ENCODE measurements at regions not wholly inside any gene's neighbourhood (a gene's known extent, or its start where the extent isn't known, plus 50 kb on each side); places are given as distances from the start of the nearest gene placed in this dataset.

GRCh38 chr9:126215486-126215885 lies 111.1 kb upstream of the MVB12B start:
- Histone ChIP-seq H3K36me3 (ENCODE audit: insufficient read depth, low read length) (no peaks in the 10 kb centered on the region), H3K27me3 (ENCODE audit: insufficient read depth, low read depth, low read length) (no peaks in the 10 kb centered on the region), H3K9ac (ENCODE audit: low read length) (no peak overlapping the region), H3F3A (ENCODE audit: insufficient read depth, low read length, poor library complexity, severe bottlenecking) (no peaks in the 10 kb centered on the region), H3K27ac (ENCODE audit: low read length) (no peak overlapping the region), H3K4me3 (ENCODE audit: low read length) (no peak overlapping the region), H4K20me1 (ENCODE audit: insufficient read depth) (no peaks in the 10 kb centered on the region), H3K4me2 (ENCODE audit: low read length) (no peak overlapping the region), H3K79me2 (replicated peaks; ENCODE audit: insufficient read depth, low read length) (no peaks in the 10 kb centered on the region), H3K9me3 (ENCODE audit: low read length) (peaks cover 7% of the 10 kb centered on the region), H2AFZ (ENCODE audit: low read depth, low read length) (no peak overlapping the region), H3K9me2 (ENCODE audit: insufficient read depth, low read length) (no peaks in the 10 kb centered on the region)
- TF ChIP-seq CTCF (IDR thresholded peaks at IDR 0.05; ENCODE audit: poor library complexity, severe bottlenecking) (no peak), RAD21 (conservative IDR thresholded peaks at IDR 0.05) (no peak), EZH2 (IDR thresholded peaks at IDR 0.05; ENCODE audit: borderline replicate concordance, insufficient read depth, low read length, poor library complexity, severe bottlenecking) (no peak), SMC3 (conservative IDR thresholded peaks at IDR 0.05; ENCODE audit: poor library complexity) (no peak), POLR2AphosphoS5 (IDR thresholded peaks at IDR 0.05) (no peak), REST (IDR thresholded peaks at IDR 0.05; ENCODE audit: borderline replicate concordance) (no peak), TAF1 (IDR thresholded peaks at IDR 0.05; ENCODE audit: low read depth) (no peak), EP300 (conservative IDR thresholded peaks at IDR 0.05; ENCODE audit: poor library complexity, severe bottlenecking) (no peak), MXI1 (conservative IDR thresholded peaks at IDR 0.05; ENCODE audit: poor library complexity, severe bottlenecking) (no peak)

GRCh38 chr9:126216826-126217225 lies 109.8 kb upstream of the MVB12B start:
- Histone ChIP-seq H3K27me3 (ENCODE audit: insufficient read depth, low read depth, low read length) (no peaks in the 10 kb centered on the region), H3K9me2 (ENCODE audit: insufficient read depth, low read length) (no peaks in the 10 kb centered on the region), H2AFZ (ENCODE audit: low read depth, low read length) (no peak overlapping the region)

More at GRCh38 chr9:126216826-126217225, 109.8 kb upstream of the MVB12B start:
- no peaks in the 10 kb centered on the region for H4K20me1 ChIP-seq (ENCODE audit: insufficient read depth)
- H3K9me3 ChIP-seq (ENCODE audit: low read length), result peaks cover 7% of the 10 kb centered on the region
- peak overlapping the region; percentile 79 for H3K27ac ChIP-seq (ENCODE audit: low read length)
- H3K9ac ChIP-seq (ENCODE audit: low read length), result no peak overlapping the region
- H3K36me3 ChIP-seq (ENCODE audit: insufficient read depth, low read length), result no peaks in the 10 kb centered on the region
- H3K4me3 ChIP-seq (ENCODE audit: low read length), result no peak overlapping the region
- H3K4me2 ChIP-seq (ENCODE audit: low read length), result no peak overlapping the region
- H3F3A ChIP-seq (ENCODE audit: insufficient read depth, low read length, poor library complexity, severe bottlenecking), result no peaks in the 10 kb centered on the region
- H3K79me2 ChIP-seq (replicated peaks; ENCODE audit: insufficient read depth, low read length), result no peaks in the 10 kb centered on the region
- TF ChIP-seq RAD21 (conservative IDR thresholded peaks at IDR 0.05) (no peak), POLR2AphosphoS5 (IDR thresholded peaks at IDR 0.05) (no peak), TAF1 (IDR thresholded peaks at IDR 0.05; ENCODE audit: low read depth) (no peak), REST (IDR thresholded peaks at IDR 0.05; ENCODE audit: borderline replicate concordance) (no peak), EZH2 (IDR thresholded peaks at IDR 0.05; ENCODE audit: borderline replicate concordance, insufficient read depth, low read length, poor library complexity, severe bottlenecking) (no peak)
